ENCODE measurements at regions not wholly inside any gene's neighbourhood (a gene's known extent, or its start where the extent isn't known, plus 50 kb on each side); places are given as distances from the start of the nearest gene placed in this dataset.

GRCh38 chr13:104246955-104247354, 1180.7 kb upstream of the SLC10A2 start:
- no peaks in the 10 kb centered on the region for H3K9me2 ChIP-seq (ENCODE audit: insufficient read depth)
- H3K36me3 ChIP-seq (ENCODE audit: control insufficient read depth in 1 of 2, insufficient read depth in 2 of 2, low read length in 2 of 2): no peaks in the 10 kb centered on the region
- RAD21 ChIA-PET (ENCODE audit: low non-redundant PET in 1 of 2, low total read pairs in 2 of 2, uncharacterized antibody in 2 of 2, unreplicated experiment in 2 of 2): no interaction called here
- H4K20me1 ChIP-seq (ENCODE audit: insufficient read depth): no peaks in the 10 kb centered on the region
- H3K27ac ChIP-seq (ENCODE audit: low read depth, low read length): no peak overlapping the region
- intact Hi-C loops (cut with micrococcal nuclease): loop anchor here (10.0 kb wide), 1 partner anchor 352 kb away; no protein-coding TSS in a partner anchor
- no peaks in the 10 kb centered on the region for H3K4me1 ChIP-seq (ENCODE audit: control insufficient read depth in 1 of 2, insufficient read depth in 2 of 2, low read length in 2 of 2)
- H3K27me3 ChIP-seq (ENCODE audit: insufficient read depth, low read length): no peaks in the 10 kb centered on the region
- H3K4me2 ChIP-seq (ENCODE audit: low read length): no peak overlapping the region
- H3K9ac ChIP-seq (ENCODE audit: low read length): no peak overlapping the region
- H3K79me2 ChIP-seq (ENCODE audit: insufficient read depth, low read length): no peaks in the 10 kb centered on the region
- no TSS peak for BruUV-seq (replicated peaks)
- ATAC-seq: no peak
- CTCF ChIA-PET: no interaction called here
- TF ChIP-seq FOSL1 (IDR thresholded peaks at IDR 0.05; ENCODE audit: low read depth) (no peak), POLR2AphosphoS5 (IDR thresholded peaks at IDR 0.05; ENCODE audit: low read depth, low read length) (no peak), REST (IDR thresholded peaks at IDR 0.05; ENCODE audit: low read depth) (no peak), ZNF274 (IDR thresholded peaks at IDR 0.05; ENCODE audit: low read depth, low read length) (no peak), ELF1 (IDR thresholded peaks at IDR 0.05; ENCODE audit: borderline replicate concordance, low read depth) (no peak), YY1 (IDR thresholded peaks at IDR 0.05; ENCODE audit: extremely low read depth, insufficient replicate concordance, low read depth, low read length) (no peak), SP1 (IDR thresholded peaks at IDR 0.05; ENCODE audit: low read depth) (no peak), EZH2 (IDR thresholded peaks at IDR 0.05) (no peak), SIN3A (IDR thresholded peaks at IDR 0.05; ENCODE audit: low read depth) (no peak), SRF (IDR thresholded peaks at IDR 0.05; ENCODE audit: low read depth) (no peak), EGR1 (IDR thresholded peaks at IDR 0.05; ENCODE audit: low read depth) (no peak), TCF7L2 (IDR thresholded peaks at IDR 0.05; ENCODE audit: borderline replicate concordance, extremely low read depth, insufficient read depth, insufficient read length) (no peak), POLR2A (IDR thresholded peaks at IDR 0.05; ENCODE audit: borderline replicate concordance, extremely low read depth, insufficient read depth, insufficient read length) (no peak), JUND (IDR thresholded peaks at IDR 0.05) (no peak), CBX3 (IDR thresholded peaks at IDR 0.05; ENCODE audit: low read depth) (no peak), RAD21 (IDR thresholded peaks at IDR 0.05; ENCODE audit: low read depth) (no peak)
- TF ChIP-seq, protein P1, sequence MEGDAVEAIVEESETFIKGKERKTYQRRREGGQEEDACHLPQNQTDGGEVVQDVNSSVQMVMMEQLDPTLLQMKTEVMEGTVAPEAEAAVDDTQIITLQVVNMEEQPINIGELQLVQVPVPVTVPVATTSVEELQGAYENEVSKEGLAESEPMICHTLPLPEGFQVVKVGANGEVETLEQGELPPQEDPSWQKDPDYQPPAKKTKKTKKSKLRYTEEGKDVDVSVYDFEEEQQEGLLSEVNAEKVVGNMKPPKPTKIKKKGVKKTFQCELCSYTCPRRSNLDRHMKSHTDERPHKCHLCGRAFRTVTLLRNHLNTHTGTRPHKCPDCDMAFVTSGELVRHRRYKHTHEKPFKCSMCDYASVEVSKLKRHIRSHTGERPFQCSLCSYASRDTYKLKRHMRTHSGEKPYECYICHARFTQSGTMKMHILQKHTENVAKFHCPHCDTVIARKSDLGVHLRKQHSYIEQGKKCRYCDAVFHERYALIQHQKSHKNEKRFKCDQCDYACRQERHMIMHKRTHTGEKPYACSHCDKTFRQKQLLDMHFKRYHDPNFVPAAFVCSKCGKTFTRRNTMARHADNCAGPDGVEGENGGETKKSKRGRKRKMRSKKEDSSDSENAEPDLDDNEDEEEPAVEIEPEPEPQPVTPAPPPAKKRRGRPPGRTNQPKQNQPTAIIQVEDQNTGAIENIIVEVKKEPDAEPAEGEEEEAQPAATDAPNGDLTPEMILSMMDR (IDR thresholded peaks at IDR 0.05 in 2 of 3, conservative IDR thresholded peaks at IDR 0.05 in 1 of 3; ENCODE audit: borderline replicate concordance in 1 of 3, insufficient read depth in 1 of 3, low read depth in 2 of 3, low read length in 2 of 3): no peak
- TF ChIP-seq, protein P2, sequence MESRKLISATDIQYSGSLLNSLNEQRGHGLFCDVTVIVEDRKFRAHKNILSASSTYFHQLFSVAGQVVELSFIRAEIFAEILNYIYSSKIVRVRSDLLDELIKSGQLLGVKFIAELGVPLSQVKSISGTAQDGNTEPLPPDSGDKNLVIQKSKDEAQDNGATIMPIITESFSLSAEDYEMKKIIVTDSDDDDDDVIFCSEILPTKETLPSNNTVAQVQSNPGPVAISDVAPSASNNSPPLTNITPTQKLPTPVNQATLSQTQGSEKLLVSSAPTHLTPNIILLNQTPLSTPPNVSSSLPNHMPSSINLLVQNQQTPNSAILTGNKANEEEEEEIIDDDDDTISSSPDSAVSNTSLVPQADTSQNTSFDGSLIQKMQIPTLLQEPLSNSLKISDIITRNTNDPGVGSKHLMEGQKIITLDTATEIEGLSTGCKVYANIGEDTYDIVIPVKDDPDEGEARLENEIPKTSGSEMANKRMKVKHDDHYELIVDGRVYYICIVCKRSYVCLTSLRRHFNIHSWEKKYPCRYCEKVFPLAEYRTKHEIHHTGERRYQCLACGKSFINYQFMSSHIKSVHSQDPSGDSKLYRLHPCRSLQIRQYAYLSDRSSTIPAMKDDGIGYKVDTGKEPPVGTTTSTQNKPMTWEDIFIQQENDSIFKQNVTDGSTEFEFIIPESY (IDR thresholded peaks at IDR 0.05; ENCODE audit: extremely low read depth, insufficient replicate concordance, low read length): no peak
- DNase-seq (ENCODE audit: low read depth, low spot score): no peak
- POLR2A ChIA-PET: no interaction called here
- no peak overlapping the region for H3K4me3 ChIP-seq (replicated peaks in 1 of 2; ENCODE audit: low read depth in 1 of 2, low read length in 2 of 2)
- no peaks in the 10 kb centered on the region for H3K9me3 ChIP-seq (ENCODE audit: control insufficient read depth in 1 of 2, insufficient read depth in 1 of 2, low read depth in 1 of 2, low read length in 2 of 2)
- no peak overlapping the region for H2AFZ ChIP-seq (ENCODE audit: low read depth, low read length, poor library complexity, severe bottlenecking)

Measured in HCT116 (cell line).